ENCODE measurements at regions not wholly inside any gene's neighbourhood (a gene's known extent, or its start where the extent isn't known, plus 50 kb on each side); places are given as distances from the start of the nearest gene placed in this dataset.

GRCh38 chr16:5837007-5837670 is 739.5 kb upstream of the EEF2KMT start:
- Mint-ChIP-seq H3K4me3 (no peak overlapping the region), H3K4me1 (ENCODE audit: low read depth) (no peaks in the 10 kb centered on the region), H3K36me3 (ENCODE audit: low read depth) (no peaks in the 10 kb centered on the region), H3K27me3 (no peaks in the 10 kb centered on the region), H3K9me3 (no peaks in the 10 kb centered on the region), H3K27ac (no peak overlapping the region)
- ATAC-seq (no peak), DNase-seq (no peak)
- TF ChIP-seq CTCF (IDR thresholded peaks at IDR 0.05), result no peak
- ChIA-PET POLR2A (no interaction called here), CTCF (no interaction called here)
- intact Hi-C loops (cut with micrococcal nuclease), result no loop called here

- Mint-ChIP-seq H3K36me3 (ENCODE audit: low read depth) (no peaks in the 10 kb centered on the region), H3K4me3 (no peak overlapping the region)
- POLR2A ChIA-PET, result no interaction called here
Observed at GRCh38 chr16:5835876-5836275, 738.3 kb upstream of the EEF2KMT start.

GRCh38 chr16:5826332-5826731 is 728.7 kb upstream of the EEF2KMT start:
- H3K36me3 Mint-ChIP-seq (ENCODE audit: low read depth), result no peaks in the 10 kb centered on the region
- DNase-seq (no peak), ATAC-seq (no peak)
- POLR2A ChIA-PET, result no interaction called here
- intact Hi-C loops (cut with micrococcal nuclease), result no loop called here
- H3K27me3 Mint-ChIP-seq, result no peaks in the 10 kb centered on the region
- no peak for TF ChIP-seq CTCF (IDR thresholded peaks at IDR 0.05)
- H3K9me3 Mint-ChIP-seq, result no peaks in the 10 kb centered on the region
- no peak overlapping the region for H3K27ac Mint-ChIP-seq
- no peak overlapping the region for H3K4me3 Mint-ChIP-seq
- CTCF ChIA-PET, result no interaction called here
- no peaks in the 10 kb centered on the region for H3K4me1 Mint-ChIP-seq (ENCODE audit: low read depth)

More at GRCh38 chr16:5835876-5836275, 738.3 kb upstream of the EEF2KMT start:
- DNase-seq (no peak), ATAC-seq (no peak)
- Mint-ChIP-seq H3K4me1 (ENCODE audit: low read depth) (no peaks in the 10 kb centered on the region), H3K27ac (no peak overlapping the region), H3K9me3 (no peaks in the 10 kb centered on the region), H3K27me3 (no peaks in the 10 kb centered on the region)
- intact Hi-C loops (cut with micrococcal nuclease), result no loop called here
- CTCF ChIA-PET, result no interaction called here
- no peak for TF ChIP-seq CTCF (IDR thresholded peaks at IDR 0.05)

- Mint-ChIP-seq H3K4me3 (no peak overlapping the region), H3K9me3 (no peaks in the 10 kb centered on the region), H3K27me3 (no peaks in the 10 kb centered on the region), H3K36me3 (ENCODE audit: low read depth) (no peaks in the 10 kb centered on the region), H3K27ac (no peak overlapping the region), H3K4me1 (ENCODE audit: low read depth) (no peaks in the 10 kb centered on the region)
- ATAC-seq (no peak), DNase-seq (no peak)
- TF ChIP-seq CTCF (IDR thresholded peaks at IDR 0.05), result no peak
- ChIA-PET POLR2A (no interaction called here), CTCF (no interaction called here)
- intact Hi-C loops (cut with micrococcal nuclease), result no loop called here
Observed at GRCh38 chr16:5820472-5820871, 722.9 kb upstream of the EEF2KMT start.

- Mint-ChIP-seq H3K27me3 (no peaks in the 10 kb centered on the region), H3K9me3 (peaks cover 5% of the 10 kb centered on the region), H3K4me1 (ENCODE audit: low read depth) (no peaks in the 10 kb centered on the region), H3K36me3 (ENCODE audit: low read depth) (no peaks in the 10 kb centered on the region), H3K27ac (no peak overlapping the region), H3K4me3 (no peak overlapping the region)
- intact Hi-C loops (cut with micrococcal nuclease), result no loop called here
- ATAC-seq, result no peak
- POLR2A ChIA-PET, result no interaction called here
- CTCF ChIA-PET, result no interaction called here
- TF ChIP-seq CTCF (IDR thresholded peaks at IDR 0.05), result no peak
- no peak for DNase-seq
Observed at GRCh38 chr16:5815570-5816237, 718.1 kb upstream of the EEF2KMT start.

Measured in activated CD8-positive, alpha-beta T cell treated with anti-CD3 and anti-CD28 coated beads for 36 hours (primary cell).